ENCODE measurements at regions not wholly inside any gene's neighbourhood (a gene's known extent, or its start where the extent isn't known, plus 50 kb on each side); places are given as distances from the start of the nearest gene placed in this dataset.
"Not testable (repeated sequence)": the region's sequence is repeated elsewhere in the genome, so short reads cannot be mapped to it uniquely, and the experiment has no call there.

DNA sequence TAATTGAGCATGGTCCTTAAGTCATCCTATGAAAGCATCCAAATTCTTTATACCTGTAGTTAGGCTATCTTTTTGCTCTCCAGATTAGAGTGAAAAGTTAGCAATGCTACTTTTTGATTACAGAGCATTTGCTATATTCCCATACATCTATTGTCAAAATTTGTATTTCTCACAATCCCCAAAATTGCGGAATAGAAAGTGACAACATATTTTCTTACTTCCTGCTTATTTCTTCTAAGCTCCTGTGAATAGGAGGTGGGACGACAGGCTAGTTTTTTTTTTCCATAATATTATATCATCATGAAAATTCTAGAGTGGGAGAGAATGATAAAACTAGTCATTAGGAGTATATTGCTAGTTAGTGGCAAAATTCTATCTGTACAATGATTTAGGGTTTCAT is 264.0 kb upstream of the DPYD start:
- FAIRE-seq, result no peak

GRCh38 chr1:98181036-98181764 is 260.4 kb upstream of the DPYD start:
- FAIRE-seq, result no peak

- no peak for FAIRE-seq
Observed at GRCh38 chr1:98179151-98179773, 258.4 kb upstream of the DPYD start.

GRCh38 chr1:98177751-98178150 is 256.9 kb upstream of the DPYD start:
- no peak for FAIRE-seq

DNA sequence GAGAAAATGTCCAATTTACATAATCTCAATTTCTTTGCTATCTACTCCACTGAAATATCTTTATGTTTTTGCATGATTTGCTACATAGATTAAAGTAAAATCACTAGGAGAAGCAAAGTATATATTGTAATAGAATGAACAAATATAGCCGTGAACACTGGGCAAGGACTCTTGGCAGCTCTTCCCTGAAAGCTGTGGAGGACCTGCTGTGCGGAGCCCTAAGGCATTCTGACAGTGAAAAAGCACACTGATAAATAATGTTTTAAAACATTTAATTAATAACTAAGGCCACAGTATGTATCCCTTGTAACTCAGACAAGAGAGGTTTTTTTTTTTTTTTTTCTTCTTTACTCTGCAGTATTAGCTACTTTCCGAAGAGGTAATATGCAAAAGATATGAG is 256.1 kb upstream of the DPYD start:
- no peak for FAIRE-seq

GRCh38 chr1:98176414-98176813 is 255.6 kb upstream of the DPYD start:
- no peak for FAIRE-seq

DNA sequence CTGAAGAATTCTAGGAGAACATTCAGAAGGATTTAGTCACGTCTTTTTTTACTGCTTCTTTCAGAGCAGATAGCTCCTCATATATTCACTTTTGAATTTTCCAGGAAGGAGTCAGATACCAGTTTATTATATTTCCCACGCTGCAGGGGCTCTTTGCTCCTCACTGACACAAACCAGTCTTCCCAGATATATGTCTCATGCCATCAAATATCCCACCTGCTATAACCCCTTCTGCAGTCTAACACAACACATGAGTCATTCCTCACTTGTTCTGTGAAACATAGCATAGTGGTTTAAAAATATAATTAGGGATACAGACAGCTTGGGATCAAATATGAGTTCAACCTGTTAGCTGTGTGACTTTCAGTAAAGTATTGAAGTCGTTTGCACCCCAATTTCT is 251.7 kb upstream of the DPYD start:
- FAIRE-seq, result no peak

- no peak for FAIRE-seq
Observed at GRCh38 chr1:98172022-98172421, 251.2 kb upstream of the DPYD start.

- no peak for FAIRE-seq
Observed at GRCh38 chr1:98164509-98164908, 243.7 kb upstream of the DPYD start.

- no peak for FAIRE-seq
Observed at GRCh38 chr1:98157524-98158313, 236.9 kb upstream of the DPYD start.

GRCh38 chr1:98147280-98147679 is 226.4 kb upstream of the DPYD start:
- FAIRE-seq, result no peak

- FAIRE-seq, result no peak
Observed at GRCh38 chr1:98145655-98146054, 224.8 kb upstream of the DPYD start.

DNA sequence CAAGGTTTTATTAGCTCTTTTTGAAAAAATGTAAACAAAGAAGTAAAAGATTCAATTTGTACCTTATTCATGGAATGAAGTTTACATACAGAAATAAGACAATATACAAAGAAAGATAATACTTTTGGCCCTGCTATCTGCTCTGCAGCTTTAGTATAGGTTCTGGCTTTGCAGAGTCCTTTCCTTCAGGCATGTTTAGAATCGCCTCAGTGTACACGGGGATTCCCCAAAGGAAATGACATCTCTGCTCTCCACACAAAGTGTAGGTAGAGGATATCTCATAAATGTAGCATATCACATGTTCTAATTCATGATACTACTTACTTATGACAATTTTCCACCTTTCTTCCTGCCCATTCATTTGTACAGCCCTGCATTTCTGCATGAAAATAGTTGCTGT is 222.6 kb upstream of the DPYD start:
- no peak for FAIRE-seq

- FAIRE-seq, result no peak
Observed at GRCh38 chr1:98133131-98133530, 212.3 kb upstream of the DPYD start.

DNA sequence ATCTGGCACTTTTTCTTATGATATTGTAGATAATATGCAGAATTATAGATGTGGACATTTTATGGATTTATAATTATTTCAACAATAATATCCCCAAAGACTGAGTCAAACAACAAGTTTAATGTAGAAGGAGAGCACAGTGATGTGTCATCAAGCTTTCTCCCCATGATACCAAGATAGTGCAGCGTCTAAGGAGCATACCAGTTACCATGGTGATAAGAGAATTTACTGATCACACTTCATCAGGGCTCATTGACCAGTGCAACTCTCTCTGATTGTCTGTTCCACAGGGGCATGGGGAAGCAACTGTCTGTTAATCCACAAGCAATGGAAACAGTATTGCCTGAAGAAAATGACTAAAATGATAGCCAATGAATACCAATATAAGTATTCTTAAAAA is 209.6 kb upstream of the DPYD start:
- no peak for FAIRE-seq

DNA sequence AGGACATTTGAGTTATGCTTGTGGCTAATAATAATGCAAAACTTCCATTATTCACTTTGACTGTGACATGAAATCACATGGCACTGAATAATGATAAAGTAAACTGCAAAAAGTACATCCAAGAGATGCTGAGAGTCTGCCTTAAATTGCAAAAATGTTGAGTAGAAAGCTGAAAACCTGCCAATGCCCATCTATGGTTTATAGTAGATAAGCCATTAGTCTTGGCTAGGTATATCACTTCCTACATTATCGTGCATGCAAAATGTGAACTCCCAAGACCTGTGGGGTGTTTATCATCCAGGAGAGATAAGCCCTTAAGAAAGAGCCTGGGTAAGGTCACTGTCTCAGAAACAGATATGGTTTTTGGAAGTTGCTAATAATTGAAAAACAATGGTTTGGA is 208.7 kb upstream of the DPYD start:
- FAIRE-seq, result no peak

GRCh38 chr1:98126740-98127139 is 205.9 kb upstream of the DPYD start:
- no peak for FAIRE-seq

DNA sequence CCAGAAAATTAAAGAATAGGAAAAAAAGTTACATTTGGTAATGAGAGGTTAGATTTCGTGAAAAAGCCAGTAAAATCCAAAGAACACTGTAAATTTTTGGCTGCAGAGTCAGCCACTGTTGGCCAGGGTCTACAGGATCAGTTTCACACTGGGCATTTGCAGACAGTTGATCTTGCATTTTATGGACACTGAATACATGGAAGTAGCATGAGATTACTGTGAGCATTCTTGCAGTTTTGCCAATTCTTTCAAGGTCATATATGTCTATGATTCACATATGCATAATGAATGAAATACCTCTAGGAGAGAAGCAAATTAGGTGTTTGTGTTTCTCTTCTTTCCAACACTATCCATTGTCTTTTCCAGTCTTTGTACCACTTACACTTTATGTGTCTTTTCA is 200.8 kb upstream of the DPYD start:
- FAIRE-seq, result no peak

DNA sequence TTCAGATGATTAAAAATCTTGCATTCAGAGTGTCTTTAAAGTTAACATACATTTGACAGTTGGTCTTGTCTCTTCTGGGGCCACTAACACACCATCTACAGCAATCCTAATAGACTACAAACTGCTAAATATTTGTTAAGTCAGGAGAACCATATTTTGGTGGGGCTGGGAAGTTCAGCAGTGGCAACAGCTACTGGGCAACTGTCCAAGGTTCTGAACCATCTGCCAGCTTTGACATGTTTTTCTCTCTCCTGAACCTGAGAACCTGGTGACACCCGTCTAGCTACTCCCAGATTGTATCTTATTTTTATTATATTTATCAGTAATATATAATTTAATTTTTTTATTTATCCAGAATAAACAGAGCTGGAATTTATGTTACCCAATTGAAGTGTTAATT is 199.0 kb upstream of the DPYD start:
- no peak for FAIRE-seq

GRCh38 chr1:98113811-98114210 is 193.0 kb upstream of the DPYD start:
- FAIRE-seq, result no peak

DNA sequence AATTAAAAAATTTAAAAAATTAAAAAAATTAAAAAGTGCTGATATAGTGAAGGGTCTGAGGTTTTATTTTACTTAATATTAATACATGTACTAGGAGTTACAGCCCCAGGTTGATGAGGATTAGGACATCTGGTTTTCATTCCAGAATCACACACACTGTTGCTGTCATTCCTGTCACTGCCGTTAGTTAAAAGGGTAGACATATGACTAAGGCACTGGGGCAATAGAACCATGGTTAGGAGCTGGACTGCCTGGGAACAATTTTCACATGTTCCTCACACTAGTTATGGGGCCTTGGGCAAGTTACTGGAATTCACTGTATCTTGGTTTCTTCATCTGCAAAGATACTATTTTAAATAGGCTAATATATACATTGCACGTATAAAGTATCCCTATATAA is 191.8 kb upstream of the DPYD start:
- FAIRE-seq, result no peak

DNA sequence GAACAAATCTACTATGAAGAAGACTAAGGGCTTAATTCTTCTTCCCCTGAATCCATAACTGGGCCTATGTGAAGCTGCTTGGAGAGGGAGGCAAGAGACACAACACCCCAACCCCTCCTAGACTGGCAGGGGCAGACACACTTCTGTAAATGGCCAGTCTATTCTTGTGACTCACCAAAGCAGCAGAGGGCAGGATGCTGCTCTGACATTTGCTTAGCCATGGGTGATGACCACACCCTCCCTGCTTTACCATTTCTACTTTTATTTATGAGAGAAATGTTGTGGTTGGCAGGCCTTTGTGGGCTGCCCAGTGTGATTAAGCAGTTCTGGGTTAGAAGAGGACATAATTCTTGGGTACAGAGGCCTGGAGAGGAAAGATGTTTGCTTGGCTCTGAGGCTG is 189.8 kb upstream of the DPYD start:
- FAIRE-seq, result no peak

DNA sequence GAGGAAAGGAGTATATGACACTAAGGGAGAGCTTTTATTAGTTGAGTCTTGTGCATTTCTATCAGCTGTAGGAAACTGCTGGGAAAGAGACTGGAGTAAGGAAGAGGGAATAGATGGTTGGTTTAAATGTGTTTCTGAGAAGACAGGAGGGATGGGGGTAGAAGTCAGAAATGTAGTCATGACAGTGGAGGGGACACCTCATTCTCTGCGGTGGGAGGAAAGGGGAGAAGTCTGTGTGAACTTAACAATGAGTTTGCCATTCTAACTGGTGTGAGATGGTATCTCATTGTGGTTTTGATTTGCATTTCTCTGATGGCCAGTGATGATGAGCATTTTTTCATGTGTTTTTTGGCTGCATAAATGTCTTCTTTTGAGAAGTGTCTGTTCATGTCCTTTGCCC is 187.5 kb upstream of the DPYD start:
- FAIRE-seq, result not testable (repeated sequence)

- no peak for FAIRE-seq
Observed at GRCh38 chr1:98107256-98107655, 186.4 kb upstream of the DPYD start.
